ENCODE measurements at regions not wholly inside any gene's neighbourhood (a gene's known extent, or its start where the extent isn't known, plus 50 kb on each side); places are given as distances from the start of the nearest gene placed in this dataset.
"Not testable (repeated sequence)": the region's sequence is repeated elsewhere in the genome, so short reads cannot be mapped to it uniquely, and the experiment has no call there.

DNA sequence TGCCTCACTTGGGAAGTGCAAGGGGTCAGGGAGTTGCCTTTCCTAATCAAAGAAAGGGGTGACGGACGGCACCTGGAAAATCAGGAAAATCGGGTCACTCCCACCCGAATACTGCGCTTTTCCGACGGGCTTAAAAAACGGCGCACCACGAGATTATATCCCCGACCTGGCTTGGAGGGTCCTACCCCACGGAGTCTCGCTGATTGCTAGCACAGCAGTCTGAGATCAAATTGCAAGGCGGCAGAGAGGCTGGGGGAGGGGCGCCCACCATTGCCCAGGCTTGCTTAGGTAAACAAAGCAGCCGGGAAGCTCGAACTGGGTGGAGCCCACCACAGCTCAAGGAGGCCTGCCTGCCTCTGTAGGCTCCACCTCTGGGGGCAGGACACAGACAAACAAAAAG is 489.5 kb downstream of the PLPP3 start:
- peak in 1 of 2 experiments; percentile 69 for DNase-seq (ENCODE audit: low read depth in 1 of 2, low spot score in 2 of 2)
- peaks cover 0 to 12% of the 10 kb centered on the region in 2 experiments; a peak in 1 of 4 replicates for H3K9me3 ChIP-seq (ENCODE audit: insufficient read depth in 2 of 2, low read depth in 1 of 2, low read length in 1 of 2)
- CTCF ChIA-PET (ENCODE audit: partially characterized antibody), result interaction anchor here (0.6 kb wide), 1 partner anchor 34 kb away, joined by 4 read pairs; no protein-coding TSS in a partner anchor

More for the DNA sequence above, 489.5 kb downstream of the PLPP3 start:
- H3K4ac ChIP-seq (replicated peaks; ENCODE audit: insufficient read length, low read depth, low read length); H2BK120ac ChIP-seq (replicated peaks; ENCODE audit: low read depth, low read length); H3K79me2 ChIP-seq (ENCODE audit: control insufficient read depth in 1 of 2, insufficient read depth in 2 of 2, low read length in 2 of 2); H3K4me3 ChIP-seq (ENCODE audit: extremely low read depth in 1 of 4, insufficient read depth in 2 of 4, low read depth in 3 of 4, low read length in 4 of 4); H2BK15ac ChIP-seq (ENCODE audit: low read length); H2BK20ac ChIP-seq (ENCODE audit: low read length); H3K36me3 ChIP-seq (ENCODE audit: control insufficient read depth in 2 of 4, insufficient read depth in 4 of 4, low read length in 3 of 4); H4K5ac ChIP-seq (ENCODE audit: insufficient read length, low read depth, low read length); H2BK12ac ChIP-seq (ENCODE audit: low read depth, low read length); H4K91ac ChIP-seq (replicated peaks; ENCODE audit: insufficient read length, low read length); H3K14ac ChIP-seq (ENCODE audit: insufficient read length); H4K20me1 ChIP-seq (replicated peaks in 1 of 2; ENCODE audit: control insufficient read depth in 1 of 2, insufficient read depth in 2 of 2, low read length in 2 of 2); H3K18ac ChIP-seq (ENCODE audit: extremely low read depth, low read length); H3K4me1 ChIP-seq (replicated peaks in 1 of 4; ENCODE audit: control insufficient read depth in 3 of 4, insufficient read depth in 4 of 4, low read length in 3 of 4); FAIRE-seq; H3K23ac ChIP-seq (ENCODE audit: insufficient read length); H4K8ac ChIP-seq (ENCODE audit: extremely low read depth, insufficient read depth, low read length); H3K27me3 ChIP-seq (replicated peaks in 1 of 4; ENCODE audit: control insufficient read depth in 3 of 4, extremely low read depth in 1 of 4, insufficient read depth in 3 of 4, low read length in 3 of 4); H2AK5ac ChIP-seq (ENCODE audit: low read depth, low read length); H3K27ac ChIP-seq (ENCODE audit: low read depth, low read length); H3K23me2 ChIP-seq (ENCODE audit: low read depth, low read length); H2BK5ac ChIP-seq (ENCODE audit: low read depth, low read length); H3K9ac ChIP-seq (replicated peaks in 1 of 4; ENCODE audit: extremely low read depth in 1 of 4, low read depth in 3 of 4, low read length in 3 of 4); H3K56ac ChIP-seq (replicated peaks; ENCODE audit: insufficient read length, low read depth, low read length); H3K4me2 ChIP-seq (ENCODE audit: insufficient read depth in 1 of 2, low read depth in 2 of 2, low read length in 2 of 2); H2AFZ ChIP-seq (ENCODE audit: low read length); H3K79me1 ChIP-seq (ENCODE audit: low read depth, low read length): not testable (repeated sequence)
- POLR2A ChIA-PET (ENCODE audit: partially characterized antibody), result interaction anchor here (0.6 kb wide), 1 partner anchor 56 kb away, joined by 4 read pairs; no protein-coding TSS in a partner anchor
- 78% methylated on average over 15 of the region's 17 CpGs; no CpG with 5 or more reads in 1 of the 2 experiments for WGBS, 2 experiments (ENCODE audit: extremely low coverage in 1 of 2, insufficient coverage in 1 of 2, insufficient read length in 1 of 2, insufficient replicate concordance in 2 of 2, low coverage in 1 of 2, low lambda C conversion rate in 2 of 2, missing lambda C conversion rate in 1 of 2)
